Fibroblast of the conjunctiva (primary cell): ENCODE measurements at regions not wholly inside any gene's neighbourhood (a gene's known extent, or its start where the extent isn't known, plus 50 kb on each side); places are given as distances from the start of the nearest gene placed in this dataset.
"Not testable (repeated sequence)": the region's sequence is repeated elsewhere in the genome, so short reads cannot be mapped to it uniquely, and the experiment has no call there.

Experiments used
- DNase-seq: peaks from one replicate; pipeline ENCODE4 v3.0.0-alpha.2; 2010; ENCODE audit warnings: low read depth

GRCh38 chr6:77324866-77325265 lies 138.4 kb downstream of the HTR1B start:
- peak; percentile 30 for DNase-seq

GRCh38 chr6:77322604-77323003 lies 140.7 kb downstream of the HTR1B start:
- DNase-seq = no peak

DNA sequence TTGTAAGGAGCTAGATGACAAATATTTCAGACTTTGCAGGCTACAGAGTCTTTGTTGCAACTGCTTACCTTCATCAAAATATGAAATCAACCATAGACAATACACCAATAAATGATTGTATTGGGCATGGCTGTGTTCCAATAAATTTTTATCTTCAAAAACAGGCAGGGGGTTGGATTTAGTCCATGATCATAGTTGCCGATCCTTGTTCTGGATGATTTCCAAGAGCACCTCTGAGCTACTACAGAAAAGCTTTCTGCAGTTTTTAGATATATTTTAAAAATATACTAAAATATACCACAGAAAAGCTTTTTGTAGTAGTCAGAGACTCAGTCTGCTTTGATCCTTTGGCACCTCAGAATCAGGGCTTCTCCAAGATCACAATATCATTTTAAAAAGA lies 145.0 kb downstream of the HTR1B start:
- no peak for DNase-seq

DNA sequence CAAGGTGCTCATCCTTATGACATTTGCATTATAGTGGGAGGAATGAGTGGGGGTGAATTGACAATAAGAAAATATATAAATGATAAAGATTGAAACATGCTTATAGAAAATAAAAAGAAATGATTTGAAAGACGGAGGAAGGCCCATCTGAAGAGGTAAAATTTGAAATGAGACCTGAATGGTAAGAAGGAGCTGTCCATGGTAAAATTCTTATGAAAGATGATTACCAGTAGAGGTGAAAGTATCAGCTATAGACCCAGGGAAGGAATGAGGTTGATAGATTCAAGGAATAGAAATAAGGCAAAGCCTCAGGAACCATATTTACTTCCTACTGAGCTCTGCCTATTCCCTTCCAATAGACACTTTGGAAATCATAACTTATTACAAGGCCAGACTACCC lies 149.7 kb downstream of the HTR1B start:
- no peak for DNase-seq

GRCh38 chr6:77299931-77300330 lies 163.4 kb downstream of the HTR1B start:
- no peak for DNase-seq

GRCh38 chr6:77298283-77298682 lies 165.0 kb downstream of the HTR1B start:
- no peak for DNase-seq

- peak; percentile 69 for DNase-seq
Observed at GRCh38 chr6:77292564-77293546, 170.4 kb downstream of the HTR1B start.

DNA sequence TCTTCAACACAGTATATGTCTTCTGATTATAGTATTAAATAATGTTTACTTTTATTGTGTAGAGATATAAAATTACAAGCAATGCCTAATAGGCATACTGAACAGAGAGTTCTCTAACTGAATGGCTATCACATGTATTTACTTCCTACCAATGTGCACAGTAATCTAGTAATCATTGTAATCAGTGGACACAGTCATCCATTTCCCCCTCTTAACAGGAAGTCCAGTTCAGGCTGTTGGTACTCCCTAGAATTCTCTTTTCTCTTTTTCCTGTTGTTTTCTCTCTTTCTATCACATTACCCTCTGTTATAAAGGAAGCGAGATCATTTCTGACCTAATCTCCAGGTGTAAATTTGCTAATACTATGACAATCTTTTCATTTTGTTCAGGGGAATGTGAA lies 172.5 kb downstream of the HTR1B start:
- DNase-seq = no peak

GRCh38 chr6:77286541-77286940 lies 176.8 kb downstream of the HTR1B start:
- no peak for DNase-seq

GRCh38 chr6:77273929-77274328 lies 189.4 kb downstream of the HTR1B start:
- no peak for DNase-seq

- DNase-seq = no peak
Observed at GRCh38 chr6:77264970-77265369, 198.3 kb downstream of the HTR1B start.

GRCh38 chr6:77263003-77263402 lies 200.3 kb downstream of the HTR1B start:
- no peak for DNase-seq

- DNase-seq = not testable (repeated sequence)
Observed at GRCh38 chr6:77251801-77252200, 211.5 kb downstream of the HTR1B start.

DNA sequence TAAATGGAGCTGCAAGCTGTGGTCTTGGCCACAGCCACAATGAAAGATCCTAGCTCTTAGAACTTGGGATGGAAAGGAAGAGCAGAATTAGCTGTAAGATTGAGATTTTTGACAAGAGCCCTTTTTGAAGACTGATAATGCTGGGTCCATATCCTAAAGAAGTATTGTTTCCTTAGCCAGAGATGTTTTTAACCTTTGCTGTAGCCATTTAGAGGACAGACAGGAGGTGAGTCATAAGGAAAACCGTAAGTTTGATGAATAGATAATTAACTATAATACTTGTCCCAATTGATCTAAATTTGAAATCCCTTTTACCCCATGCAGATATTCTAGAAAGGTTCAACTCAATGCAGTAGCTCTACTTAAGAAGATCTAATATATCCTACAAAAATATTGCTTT lies 213.7 kb downstream of the HTR1B start:
- DNase-seq = no peak

- DNase-seq = no peak
Observed at GRCh38 chr6:77245026-77245425, 218.3 kb downstream of the HTR1B start.

DNA sequence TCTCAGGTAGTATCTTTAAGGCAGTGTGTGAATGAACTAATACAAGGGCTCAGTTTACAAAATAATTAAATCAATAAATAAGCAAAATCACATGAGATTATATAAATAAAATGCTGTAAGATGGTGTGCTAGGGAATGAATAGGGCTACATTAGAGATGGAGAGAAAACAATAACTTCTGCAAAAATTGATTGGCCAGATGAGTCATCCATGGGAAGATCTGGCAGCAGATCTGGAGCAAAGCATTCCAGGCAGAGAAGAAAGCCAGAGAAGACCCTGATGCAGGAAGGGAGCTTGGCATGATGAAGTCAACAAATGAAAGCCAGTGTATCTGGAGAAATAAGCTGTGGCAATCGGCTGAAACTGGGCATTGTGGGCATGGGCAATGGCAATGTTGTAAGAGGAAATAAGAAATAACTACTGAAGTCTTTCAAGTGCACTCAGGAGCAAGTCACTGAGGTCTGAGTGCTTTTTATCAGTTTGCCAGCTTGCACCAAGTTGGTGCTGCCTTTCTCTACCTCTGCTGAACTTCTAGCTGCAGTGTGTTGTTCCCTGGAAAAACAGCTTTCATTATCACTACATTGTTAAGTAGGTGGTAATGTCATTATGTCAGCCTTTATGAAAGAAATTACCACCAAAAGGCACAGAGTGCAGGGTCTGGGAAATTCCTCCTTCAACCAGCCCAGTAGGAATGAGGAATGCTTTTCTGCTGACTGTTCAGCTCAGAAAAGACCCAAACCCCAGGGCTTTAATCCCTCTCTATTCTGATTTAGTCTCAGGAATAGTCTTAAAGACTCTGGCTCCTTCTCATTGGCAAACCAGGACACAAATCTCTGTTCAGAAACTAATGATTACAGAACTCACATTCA lies 231.6 kb downstream of the HTR1B start:
- no peak for DNase-seq

DNA sequence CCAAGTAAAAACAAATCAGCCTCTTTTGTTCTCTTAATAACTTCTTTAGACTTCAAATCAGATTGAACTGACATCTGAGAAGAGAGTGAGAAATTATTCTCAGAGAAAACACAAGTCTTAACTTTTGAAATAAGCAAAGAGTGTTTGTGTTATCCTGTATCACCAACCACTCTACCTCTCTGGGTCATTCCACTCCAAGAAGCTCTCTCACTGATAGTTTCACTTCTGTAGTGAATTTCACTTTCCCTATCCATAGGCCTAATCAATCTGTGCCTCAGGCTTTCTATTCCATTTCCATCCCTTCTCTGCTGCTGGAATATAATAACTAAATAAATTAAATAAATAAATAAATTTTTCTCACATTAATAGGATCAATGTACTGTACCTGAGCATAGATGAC lies 235.0 kb downstream of the HTR1B start:
- no peak for DNase-seq

GRCh38 chr6:77217896-77218295 lies 245.4 kb downstream of the HTR1B start:
- no peak for DNase-seq

GRCh38 chr6:77205936-77206335 lies 257.4 kb downstream of the HTR1B start:
- DNase-seq = peak; percentile 30

DNA sequence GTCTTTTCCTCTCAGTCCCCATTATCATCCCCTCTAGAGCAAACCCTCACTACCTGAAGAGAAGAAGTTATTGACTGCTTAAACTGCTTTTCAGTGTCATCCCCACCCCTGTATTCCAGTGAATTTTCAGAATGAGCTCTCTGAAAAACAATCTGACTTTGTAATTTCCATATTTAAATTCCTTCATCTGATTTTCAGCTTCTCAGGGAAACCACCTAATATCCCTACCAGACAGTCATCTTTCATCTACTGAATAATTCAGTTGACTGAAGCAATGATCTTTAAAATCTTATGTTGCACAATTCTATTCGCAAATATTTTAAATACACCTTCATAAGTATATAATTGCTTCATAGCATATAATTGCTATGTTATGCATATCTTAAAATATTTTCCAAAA lies 258.7 kb downstream of the HTR1B start:
- DNase-seq = no peak

DNA sequence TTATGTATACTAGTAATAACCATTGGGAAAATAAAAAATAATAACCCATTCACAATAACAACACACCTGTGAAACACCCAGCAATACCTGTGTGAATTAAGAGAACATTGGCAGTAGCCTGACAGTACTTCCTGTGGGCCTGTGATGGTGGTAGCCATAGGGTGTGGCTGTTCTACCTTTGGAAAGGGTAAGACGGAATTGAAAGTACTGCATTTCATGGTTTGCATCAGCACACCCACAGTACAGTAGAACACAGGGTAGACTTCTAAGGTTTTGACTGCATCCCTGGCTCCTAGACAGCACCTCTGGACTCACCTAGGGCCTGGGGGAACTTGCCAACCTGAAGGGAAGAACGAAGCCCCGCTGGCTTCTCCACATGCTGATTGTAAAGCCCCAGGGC lies 279.8 kb downstream of the HTR1B start:
- no peak for DNase-seq

GRCh38 chr6:77181749-77182148 lies 281.5 kb downstream of the HTR1B start:
- no peak for DNase-seq

DNA sequence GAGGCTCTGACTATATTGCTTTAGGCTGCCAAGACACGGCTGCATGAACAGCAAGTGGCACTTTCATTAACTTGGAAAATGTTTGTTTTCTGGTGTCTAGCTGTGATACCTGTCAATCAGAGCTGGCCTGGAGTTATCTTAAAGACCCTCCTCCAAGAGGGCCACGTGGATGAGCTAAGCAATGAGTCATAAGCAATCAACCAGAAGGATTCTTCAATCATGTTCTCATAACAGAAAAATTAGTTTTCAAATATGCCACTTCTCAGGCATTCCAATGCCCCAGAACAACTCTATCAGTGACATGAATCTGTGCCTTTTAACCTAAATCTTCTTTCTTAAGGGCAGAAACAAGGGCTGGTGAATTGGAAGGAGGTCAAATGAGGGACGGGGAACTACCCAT lies 283.0 kb downstream of the HTR1B start:
- DNase-seq = no peak
